NCI-H510A (cell line): ENCODE measurements at regions not wholly inside any gene's neighbourhood (a gene's known extent, or its start where the extent isn't known, plus 50 kb on each side); places are given as distances from the start of the nearest gene placed in this dataset.

Source experiments
- DNase-seq: peaks from one replicate; lab custom pipeline; 2025; lab: John Stamatoyannopoulos, UW

DNA sequence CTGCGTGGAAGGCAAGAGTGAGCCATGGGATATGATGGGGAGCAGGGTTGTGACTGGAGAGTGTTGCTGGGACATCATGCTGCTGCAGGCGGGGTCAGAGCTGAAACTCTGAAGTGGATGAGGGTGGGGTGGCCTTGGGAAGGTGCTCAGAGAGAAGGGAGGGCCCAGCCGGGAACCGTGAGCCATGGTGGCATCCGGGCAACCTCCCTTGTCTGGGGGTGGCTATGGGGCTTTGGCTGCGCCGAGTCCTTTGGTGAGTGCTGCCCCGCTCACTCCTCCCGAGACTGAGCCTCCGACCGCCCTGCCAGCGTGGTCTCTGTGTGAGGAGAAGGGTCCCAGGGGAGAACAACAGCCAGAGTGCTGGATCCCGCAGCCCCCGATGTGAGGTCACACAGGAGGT lies 632.0 kb downstream of the BRD1 start:
- no peak for DNase-seq

- no peak for DNase-seq
These were observed 633.7 kb downstream of the BRD1 start for GRCh38 chr22:49193901-49194465.

DNA sequence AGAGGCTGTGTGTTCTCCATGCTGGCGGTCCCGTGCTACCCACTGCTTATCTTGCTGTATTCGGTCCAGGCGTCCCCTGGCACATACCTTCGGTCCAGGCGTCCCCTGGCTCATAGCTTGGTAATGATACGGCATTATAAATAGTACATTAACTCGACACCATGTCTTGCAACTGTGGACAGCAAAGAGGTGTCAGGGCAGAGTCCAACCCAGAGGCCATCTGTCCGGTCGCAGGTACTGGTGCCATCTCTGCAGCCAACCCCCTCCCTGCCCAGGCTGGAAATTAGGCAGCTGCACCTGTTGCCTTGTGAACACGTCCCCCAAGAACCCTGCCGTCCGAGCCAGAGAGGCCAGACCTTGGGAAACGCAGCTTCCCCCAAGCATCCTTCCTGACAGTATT lies 634.3 kb downstream of the BRD1 start:
- DNase-seq: no peak

- DNase-seq: no peak
These were observed 634.8 kb downstream of the BRD1 start for GRCh38 chr22:49192857-49193250.

DNA sequence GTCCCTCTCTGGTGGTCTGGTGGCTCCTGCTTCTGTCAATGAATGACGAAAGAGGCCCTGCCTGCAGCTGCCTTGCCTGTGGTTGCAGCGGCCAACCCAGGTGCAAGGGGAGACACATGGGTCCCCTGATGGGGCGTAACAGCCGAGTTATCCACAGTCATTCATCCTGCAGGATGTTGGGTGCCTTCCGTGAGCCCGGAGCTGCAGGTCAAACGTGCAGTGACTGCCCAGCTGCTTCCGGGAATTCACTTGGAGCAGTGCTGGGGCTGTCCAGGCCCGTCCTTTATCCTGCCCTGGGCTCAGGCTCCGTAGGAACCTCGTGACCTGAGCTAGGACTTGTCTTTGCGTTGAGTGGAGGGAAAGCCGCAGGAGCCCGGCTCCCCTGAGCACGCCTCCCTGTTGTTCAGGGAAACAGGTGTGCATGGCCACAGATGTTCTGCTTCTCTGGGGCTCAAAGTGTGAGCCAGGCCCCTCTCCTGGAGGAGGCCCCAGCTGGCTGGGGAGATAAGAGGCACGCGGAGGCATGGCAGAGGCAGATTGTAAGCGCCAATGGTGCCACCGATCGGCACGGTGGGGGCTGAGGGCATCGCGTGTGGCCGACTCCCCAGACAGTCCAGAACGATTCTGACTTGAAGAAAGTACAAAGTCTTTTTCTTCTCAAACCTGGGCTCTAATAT lies 635.4 kb downstream of the BRD1 start:
- DNase-seq: peak; percentile 46

DNA sequence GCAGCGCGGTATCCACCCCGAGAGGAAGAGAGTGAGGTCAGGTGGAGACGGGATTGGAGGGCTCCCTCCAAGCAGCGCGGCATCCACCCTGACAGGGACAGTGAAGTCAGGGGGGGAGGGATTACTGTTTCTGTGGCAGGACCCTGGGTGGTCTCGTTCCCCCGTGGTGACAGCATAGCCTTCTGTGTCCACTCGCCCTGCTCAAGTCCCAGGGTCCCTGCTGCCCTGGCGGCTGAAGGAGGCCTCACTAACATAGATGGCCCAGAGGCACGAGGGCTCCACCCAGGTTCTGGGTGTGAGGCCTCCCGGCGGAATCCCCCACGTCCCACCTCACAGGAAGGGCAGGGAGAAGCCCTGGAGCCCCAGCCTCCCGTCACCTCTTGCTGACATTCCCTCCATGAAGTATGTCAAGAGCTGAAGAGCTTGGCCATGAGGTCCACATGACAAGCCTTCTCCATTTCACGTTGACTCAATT lies 636.1 kb downstream of the BRD1 start:
- DNase-seq: no peak

DNA sequence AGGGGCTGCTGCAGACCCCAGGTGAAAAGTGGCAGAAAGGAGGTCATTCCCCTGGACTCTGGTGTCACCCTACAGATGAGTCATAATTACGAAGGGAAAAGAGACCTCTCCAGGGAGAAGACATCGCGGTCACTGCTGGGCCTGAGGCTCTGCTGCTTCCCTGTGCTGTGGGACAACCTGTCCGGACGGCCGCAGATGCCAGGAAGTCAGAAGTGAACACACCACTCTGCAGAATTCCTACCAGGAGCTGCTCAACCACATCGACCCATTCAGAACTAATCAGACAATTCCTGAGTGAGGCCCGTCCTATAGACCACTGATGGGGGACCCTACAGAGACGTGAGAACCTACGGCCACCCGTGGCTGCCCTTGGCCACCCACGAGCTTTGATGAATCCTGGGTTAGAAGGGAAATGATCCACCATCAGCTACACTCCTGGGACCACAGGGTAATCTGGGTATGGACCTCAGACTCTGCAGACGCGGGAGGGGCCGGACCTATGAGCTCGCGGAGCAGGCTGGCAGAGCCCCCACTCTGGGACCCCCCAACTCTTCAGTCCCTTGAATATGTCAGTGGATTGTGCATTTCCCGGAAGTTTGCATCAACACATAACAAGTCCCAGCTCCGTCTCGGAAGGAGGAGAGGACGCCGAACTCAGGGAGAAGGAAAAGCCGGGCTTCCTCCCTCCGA lies 636.7 kb downstream of the BRD1 start:
- DNase-seq: no peak

DNA sequence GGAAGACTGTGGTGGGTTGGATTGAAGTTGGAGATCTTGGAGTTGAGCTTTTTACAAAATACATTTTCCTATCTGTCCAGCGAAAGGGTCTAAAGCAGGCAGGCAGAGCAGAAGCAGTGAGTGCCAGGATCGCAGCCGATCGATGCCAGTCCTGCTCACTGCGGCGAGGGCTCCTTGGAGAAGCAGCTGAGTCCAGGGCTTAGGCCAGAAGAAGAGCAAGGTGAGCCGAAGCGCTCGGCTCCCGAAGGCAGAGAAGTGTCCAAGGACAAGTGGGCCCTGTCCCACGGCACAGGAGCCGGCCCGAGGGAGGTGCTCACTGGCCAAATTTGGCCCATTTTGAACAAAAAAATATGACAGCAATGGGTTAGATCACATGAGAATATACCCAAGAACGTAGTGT lies 637.8 kb downstream of the BRD1 start:
- no peak for DNase-seq

DNA sequence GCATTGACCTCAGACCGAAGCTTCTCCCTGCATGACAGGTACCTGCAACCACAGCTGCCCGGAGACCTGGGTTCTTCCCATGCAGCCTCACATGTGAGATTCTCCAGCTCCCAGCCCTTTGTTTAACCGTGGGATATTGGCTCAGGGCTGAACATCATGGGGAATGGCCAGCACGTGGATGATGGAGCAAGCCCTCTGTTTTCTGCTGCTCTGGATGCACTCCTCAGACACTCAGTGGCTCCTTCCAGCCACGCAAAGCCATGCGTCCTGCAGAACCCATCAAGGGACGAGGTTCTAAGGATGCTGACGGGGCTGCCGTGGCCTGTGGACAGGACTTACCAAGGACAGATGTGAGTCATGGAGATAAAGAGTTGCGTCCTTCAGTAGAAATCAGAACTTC lies 639.1 kb downstream of the BRD1 start:
- DNase-seq: no peak

DNA sequence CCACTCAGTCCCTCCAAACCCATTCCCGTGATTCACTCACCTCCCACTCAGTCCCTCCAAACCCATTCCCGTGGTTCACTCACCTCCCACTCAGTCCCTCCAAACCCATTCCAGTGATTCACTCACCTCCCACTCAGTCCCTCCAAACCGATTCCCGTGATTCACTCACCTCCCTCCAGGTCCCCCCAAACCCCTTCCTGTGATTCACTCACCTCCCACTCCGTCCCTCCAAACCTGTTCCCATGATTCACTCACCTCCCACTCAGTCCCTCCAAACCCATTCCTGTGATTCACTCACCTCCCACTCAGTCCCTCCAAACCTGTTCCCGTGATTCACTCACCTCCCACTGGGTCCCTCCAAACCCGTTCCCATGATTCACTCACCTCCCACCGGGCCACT lies 639.6 kb downstream of the BRD1 start:
- no peak for DNase-seq

DNA sequence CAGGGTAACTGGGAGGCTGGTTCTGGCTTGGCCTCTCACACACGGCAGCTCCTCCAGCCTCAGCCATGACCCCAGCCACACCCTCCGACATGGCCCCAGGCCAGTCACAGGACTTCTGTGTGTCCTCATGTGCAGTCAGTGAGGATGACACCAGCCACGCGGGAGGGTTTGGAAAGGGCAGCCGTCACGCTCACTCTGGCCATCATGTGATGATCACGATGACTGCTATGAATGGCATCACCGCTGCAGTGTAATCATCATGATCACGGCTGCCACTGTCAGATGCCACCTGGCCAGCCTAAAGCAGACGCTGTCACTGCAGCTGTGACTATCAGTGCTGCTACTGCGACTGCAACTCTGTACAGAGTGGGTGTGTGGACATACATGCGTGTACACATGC lies 640.9 kb downstream of the BRD1 start:
- no peak for DNase-seq

DNA sequence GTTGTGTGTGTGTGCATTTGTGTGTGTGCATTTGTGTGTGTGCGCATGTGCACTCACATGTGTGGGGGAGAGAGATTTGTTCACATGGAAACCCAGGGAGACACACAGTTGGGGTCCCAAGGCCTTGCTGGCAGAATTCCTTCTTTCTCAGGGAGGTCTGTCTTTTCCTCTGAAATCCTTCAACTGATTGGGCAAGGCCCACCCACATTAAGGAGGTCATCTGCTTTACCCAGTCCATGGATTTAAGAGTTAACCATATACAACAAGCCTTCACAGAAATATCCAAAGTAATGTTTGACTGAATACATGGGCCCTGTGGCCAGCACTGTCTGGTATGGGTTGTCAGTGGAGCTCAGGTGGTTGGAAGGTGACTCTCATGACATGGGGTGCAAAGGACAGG lies 641.4 kb downstream of the BRD1 start:
- DNase-seq: no peak

DNA sequence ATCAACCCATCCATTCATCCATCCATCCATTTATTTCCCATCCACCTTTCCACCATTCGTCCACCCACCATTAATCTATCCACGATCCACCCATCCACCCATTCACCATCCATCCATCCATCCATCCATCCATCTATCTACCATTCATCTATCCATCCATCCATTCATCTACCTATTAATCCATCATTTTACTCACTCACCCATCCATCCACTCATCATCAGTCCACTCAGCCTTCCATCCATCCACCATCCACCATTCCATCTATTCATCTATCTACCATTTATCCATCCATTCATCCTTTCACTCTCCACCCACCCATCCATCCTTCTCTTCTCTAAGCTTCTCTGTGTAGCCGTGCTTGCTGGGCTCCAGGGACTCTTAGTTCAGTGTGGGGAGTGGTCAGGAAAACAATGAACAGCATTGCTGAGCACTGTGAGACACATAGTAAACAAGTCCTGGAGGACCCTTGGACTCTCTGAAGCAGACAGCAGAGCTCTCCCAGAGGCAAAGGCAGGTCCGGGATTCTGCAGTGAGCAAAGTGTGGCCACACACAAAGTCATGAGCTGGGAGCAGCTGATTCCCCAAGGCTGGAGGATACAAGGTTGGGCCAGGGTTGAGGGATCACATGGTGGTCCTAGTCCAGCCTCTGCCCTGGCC lies 642.2 kb downstream of the BRD1 start:
- no peak for DNase-seq

- DNase-seq: no peak
These were observed 642.9 kb downstream of the BRD1 start for GRCh38 chr22:49184736-49185135.

DNA sequence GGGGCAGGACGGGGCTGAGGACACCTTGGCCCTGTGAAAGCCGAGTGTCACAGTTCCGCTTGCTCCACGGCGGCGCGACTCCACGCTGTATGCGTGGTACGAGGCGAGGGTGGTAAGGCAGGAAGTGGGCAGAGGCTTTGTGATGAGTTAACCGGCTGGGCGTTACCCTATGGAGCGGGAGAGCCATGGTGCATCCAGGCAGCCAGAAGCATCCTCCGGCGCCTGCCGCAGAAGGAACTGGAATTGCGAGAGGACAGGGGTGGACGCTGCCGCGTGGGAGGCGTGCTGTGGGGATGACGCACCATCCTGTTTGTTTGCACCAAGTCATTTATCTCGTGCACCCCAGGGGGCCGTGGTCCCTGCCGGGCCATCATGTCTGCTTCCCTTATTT lies 643.9 kb downstream of the BRD1 start:
- no peak for DNase-seq

GRCh38 chr22:49183208-49183825 lies 644.4 kb downstream of the BRD1 start:
- DNase-seq: no peak

DNA sequence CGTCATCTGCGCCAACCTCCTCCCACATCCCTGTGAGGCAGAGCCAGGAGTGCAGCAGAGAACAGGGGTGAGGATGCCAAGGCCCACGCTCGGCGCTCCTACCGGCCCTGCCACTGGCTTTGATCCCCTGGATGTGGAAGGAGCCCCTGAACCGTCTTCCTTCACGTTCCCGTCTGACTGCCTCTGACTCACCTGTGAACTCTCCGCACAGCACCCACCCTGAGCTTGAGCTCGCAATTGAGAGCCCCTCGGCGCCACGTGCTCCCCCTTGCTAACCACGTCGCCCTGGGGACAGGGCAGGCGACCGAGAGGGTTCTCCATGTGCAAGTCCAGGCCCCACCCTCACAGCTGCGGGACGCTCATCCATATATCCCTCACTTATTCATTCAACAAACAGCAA lies 645.3 kb downstream of the BRD1 start:
- DNase-seq: no peak

DNA sequence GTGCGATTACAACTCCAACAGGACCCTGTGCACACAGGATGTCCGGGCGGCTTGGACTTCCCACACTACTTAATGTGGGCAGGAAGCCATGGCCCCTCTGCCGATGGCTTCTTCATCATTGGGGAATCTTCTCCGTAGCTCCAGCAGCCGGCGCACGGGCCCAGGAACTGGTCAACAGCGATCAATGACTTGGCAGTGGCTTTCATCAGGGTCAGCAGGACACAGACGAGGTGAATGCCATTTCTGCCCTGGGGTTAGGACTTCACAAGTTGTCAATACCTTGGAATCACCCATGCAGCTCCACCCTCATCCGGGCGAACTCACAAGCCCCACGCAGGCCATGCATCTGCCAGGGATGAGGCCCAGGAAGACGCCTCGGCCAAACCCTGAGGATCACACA lies 645.7 kb downstream of the BRD1 start:
- no peak for DNase-seq

DNA sequence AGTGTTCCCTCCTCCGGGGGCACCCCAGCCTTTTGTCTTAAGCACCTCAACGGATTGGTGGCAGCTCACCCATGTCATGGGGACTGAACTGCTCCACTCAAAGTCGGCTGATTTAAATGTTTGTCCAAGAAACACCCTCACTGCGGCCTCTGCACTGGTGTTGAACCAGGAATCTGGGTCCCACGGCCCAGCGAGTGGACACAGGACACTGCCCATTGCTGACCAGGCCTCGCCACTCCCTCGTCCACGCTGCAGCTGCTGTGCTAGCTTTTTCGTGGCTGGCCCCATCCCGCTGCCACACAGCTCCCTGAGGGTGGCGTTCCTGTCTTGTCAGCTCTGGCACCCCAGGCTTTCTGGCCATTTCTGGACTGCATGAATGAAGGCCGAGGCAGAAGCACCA lies 646.2 kb downstream of the BRD1 start:
- no peak for DNase-seq

GRCh38 chr22:49180683-49181024 lies 647.0 kb downstream of the BRD1 start:
- no peak for DNase-seq

- DNase-seq: no peak
These were observed 647.6 kb downstream of the BRD1 start for GRCh38 chr22:49179886-49180682.

GRCh38 chr22:49179175-49179574 lies 648.5 kb downstream of the BRD1 start:
- no peak for DNase-seq
